ENCODE measurements at regions not wholly inside any gene's neighbourhood (a gene's known extent, or its start where the extent isn't known, plus 50 kb on each side); places are given as distances from the start of the nearest gene placed in this dataset.
"Not testable (repeated sequence)": the region's sequence is repeated elsewhere in the genome, so short reads cannot be mapped to it uniquely, and the experiment has no call there.

DNA sequence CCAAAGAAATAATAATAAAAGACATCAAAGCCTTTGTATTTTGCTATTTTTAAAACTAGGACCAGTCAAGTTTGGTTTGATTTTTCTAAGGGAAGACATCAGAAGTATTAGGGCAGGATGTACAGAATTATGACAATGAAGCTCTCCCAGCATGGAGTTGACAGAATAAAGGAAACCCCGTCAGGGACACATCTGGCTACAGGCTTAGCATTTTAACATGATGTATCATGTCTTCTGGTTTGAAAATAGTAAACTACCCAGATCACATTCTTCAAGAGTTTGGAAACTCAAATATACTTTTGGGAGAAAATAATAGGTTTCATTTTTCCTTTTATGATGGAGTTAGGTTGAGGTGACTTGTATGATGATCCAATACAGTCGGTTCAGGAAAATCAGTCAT is 552.0 kb upstream of the CDH2 start:
- DNase-seq: no peak

DNA sequence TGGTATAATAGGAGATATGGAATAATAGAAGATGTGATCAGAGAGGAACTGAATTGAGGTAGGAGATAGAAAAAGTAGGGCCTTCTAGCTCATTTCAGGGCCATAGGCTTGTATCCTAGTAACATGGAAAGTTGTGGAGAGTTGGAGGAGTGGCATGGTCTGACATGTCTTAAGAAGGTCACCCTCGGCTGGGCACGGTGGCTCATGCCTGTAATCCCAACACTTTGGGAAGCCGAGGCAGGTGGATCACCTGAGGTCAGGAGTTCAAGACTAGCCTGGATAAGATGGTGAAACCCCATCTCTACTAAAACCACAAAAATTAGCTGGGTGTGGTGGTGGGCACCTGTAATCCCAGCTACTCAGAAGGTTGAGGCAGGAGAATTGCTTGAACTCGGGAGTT is 550.3 kb upstream of the CDH2 start:
- not testable (repeated sequence) for DNase-seq

DNA sequence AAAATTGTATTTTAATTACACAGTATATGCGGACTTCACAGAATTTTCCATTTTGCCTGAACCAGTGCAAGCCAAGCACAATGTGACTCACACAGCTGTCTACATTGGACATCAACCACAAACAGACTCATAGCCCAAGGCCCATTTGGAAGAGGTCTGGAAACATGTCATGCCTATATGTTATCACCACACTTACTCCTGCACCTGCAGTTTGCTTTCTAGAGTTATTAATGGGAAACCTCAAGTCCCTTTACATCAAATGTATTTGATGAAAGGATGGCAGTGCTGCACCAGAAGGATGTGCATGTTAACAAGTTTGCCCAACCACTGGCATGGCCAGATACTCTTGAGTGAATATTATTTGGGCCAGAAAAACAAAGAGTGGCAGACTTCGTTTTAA is 548.9 kb upstream of the CDH2 start:
- no peak for DNase-seq

DNA sequence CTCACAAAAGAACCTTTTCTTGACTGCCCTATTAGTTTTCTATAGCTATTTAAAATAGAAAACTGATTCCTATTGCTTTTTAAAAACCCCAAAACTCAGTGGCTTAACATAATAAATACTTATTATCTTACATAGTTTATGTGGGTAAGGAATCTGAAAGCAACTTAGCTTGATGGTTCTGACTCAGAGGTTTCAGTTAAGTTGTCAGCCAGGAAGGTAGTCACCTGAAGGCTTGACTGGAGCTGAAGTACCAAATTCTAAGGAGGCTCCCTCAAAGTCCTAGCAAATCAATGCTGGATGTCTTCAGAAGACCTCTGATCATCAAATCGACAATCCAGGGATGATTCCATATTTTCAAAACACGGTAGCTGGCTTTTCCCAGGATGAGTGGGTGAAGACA is 546.6 kb upstream of the CDH2 start:
- no peak for DNase-seq

DNA sequence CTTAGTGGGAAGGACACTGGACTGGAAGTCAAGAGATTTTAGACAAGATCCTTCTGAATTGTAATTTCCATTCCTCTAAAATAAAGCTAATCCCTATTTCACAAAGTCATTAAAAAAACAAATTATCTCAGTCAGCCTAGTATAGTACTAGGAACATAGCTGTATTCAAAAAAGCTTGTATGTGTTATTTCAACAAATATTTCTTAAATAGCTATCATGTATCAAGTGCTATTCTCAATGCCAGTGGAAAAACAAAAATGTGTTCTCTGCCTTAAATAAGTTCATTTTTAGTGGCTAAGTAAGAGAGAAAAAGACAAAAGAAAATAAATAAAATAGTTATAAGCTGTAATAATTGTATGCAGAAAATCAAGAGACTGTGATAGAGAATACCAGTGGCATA is 541.8 kb upstream of the CDH2 start:
- no peak for DNase-seq

DNA sequence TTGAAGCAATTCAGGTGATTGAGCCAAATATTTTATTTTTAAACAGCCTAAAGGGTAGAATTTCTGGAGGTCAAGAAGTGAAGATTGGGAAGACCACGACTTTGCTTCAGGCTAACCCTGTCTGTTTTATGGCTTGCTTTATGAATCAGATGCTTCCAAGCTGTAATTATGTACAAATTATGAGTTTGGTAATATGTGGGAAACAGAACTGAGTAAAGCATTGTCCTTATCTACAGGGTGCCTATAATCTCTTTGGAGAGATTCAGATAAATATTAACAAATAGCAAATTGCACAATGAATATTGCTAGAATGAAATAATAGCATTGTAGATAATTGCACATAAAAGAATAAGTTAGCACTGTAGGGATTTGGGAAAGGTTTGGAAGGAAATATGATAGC is 539.4 kb upstream of the CDH2 start:
- DNase-seq: no peak

DNA sequence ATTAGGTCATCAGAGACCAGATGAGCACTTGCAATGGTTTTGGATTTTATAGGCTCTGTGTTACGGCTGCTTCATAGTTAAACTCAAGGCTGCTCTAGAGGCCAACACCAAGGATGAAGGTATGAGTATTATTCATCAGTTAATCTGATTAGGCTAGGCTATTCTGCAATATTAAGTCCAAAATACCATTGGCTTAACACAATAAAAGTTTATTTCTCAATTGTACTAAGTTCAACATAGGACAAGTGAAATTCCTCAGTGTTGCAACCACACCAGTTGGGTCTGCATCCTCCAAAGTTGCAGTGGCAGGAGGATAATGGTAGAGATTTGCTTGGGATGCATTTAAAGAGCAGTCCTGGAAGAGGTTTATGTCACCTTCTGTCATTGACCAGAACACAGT is 538.3 kb upstream of the CDH2 start:
- DNase-seq: no peak

DNA sequence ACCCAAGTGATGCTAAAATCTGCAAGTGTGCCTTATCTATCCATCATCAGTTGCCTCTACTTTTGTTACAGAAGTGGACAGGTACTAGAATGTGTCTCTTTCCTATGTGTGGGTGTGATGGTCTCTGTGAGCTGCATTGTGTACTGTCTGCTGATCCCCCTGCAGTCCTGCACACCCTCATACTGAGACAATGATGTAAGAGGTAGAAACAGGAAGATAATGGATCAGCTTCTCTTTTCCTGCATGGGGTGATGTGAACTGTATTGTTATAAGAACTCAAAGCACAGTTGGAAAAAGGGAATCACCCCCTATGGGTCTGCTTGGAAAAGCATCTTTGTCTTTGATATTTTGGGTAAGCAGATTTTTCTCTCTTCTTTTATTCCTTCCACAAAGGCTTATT is 537.6 kb upstream of the CDH2 start:
- no peak for DNase-seq

DNA sequence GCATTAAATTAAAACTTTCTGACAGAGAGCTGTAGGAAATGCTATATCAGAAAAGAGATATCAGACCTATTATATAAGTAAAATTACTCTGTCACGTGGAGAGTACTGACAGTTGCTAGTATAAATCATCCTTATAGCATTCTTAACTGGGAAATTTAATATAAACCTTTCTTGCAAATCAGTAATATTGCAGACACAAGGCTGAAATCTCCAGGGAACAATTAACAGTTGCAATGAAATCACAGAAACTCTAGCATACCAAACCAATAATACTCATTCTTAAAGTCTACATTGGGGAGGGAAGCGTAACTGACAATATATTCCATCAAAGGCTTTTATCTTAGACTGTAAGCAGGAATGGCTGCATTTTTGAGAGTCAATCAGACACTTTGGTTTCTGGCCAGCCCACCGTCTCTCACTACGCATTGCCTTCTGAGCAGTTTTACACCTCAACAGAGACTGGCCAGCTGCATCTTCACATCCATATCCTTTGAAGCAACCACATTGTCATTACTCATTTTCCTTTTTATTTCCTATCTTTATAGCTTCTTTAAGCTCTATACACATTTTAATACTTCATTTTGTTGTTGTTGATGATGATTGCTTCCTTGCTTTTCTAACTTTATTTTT is 536.0 kb upstream of the CDH2 start:
- no peak for DNase-seq

DNA sequence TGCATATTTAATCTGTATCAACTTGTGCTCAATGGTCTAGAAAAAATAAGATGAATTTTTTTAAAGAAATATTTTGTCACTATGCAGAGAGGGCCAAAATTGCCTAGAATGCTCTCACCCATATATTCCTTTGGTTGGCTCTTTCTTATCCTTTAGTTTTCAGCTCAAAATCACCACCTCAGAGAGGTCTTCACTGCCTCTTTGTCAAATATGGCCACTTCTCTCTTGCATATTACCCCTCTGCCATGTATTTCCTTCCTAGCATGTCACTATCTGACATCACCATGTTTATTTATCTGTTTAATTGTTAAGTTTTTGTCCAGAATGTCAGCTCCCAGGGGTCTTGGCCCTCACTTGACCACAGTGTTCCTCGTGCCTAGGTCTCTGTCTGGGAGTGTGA is 535.2 kb upstream of the CDH2 start:
- DNase-seq: no peak

DNA sequence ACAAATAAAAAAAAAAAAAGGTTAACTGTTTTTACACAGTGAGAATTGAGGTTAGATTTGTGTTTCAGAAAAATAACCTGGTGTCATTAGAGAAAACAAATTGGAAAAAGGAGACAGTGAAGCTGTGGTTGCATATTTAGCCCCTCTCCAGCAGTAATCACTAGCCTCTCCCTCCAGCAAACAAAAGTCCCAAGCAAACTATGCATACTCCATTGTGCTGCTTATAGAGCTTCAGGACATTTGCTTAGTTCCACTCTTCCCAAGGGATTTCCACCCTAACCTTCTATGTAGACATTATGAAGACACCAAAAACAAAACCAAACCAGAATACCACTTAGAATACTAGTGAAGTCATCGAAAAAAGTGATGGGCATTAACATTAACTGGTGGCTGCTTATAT is 534.2 kb upstream of the CDH2 start:
- DNase-seq: no peak

DNA sequence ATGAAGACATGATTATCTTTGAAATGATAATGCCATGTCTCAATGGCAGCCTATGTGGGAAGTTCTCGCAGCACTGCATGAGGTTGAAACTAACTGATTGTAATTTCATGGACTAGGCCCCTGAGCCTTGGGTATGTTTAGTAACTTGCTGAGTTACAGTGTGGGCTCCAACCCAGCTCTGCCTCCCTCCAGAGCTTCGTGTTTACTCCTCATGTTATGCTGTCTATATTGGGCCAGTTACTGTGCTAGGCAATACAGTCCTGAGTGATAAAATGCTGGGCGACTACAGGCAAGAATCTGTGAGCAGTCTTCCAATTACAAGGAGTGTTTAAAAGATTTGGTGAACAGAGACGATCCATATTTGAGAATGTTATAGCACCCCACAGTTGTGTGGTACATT is 530.1 kb upstream of the CDH2 start:
- no peak for DNase-seq

DNA sequence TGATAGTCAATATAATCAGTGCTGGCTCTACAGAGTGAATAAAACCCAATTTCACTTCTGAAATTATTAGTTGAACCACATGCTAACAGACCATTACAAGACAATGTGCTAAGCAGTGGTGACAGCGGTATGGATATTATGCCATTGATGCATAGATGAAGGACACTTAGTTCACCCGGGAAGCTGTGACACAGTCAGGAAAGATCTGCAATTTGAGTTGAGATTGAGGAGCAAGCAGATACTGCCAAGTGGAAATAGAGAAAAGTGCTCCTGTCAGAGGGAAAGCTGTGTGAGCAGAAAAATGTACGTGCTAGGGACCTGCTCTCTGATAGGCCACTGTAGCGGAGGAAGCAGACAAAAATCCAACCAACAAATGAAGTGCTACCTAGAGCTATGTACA is 529.5 kb upstream of the CDH2 start:
- no peak for DNase-seq

DNA sequence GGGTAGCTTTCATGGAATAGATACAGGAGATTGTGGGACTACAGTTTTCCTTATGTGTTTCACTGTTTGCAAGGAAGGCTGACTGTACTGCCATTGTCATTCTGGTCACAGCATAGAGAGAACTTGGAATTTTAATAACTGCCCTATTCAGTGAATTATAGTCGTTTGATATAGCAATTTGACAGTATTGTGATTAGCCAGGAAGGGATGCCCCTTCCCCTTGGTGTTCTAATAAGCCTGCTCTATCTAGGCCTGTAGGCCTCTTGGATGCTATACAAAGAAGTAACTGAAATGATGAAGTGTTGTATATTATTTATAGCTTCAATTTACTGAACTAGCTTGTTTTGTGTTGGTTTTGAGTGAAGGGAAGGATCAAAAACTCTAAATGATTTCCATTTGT is 528.6 kb upstream of the CDH2 start:
- DNase-seq: no peak

DNA sequence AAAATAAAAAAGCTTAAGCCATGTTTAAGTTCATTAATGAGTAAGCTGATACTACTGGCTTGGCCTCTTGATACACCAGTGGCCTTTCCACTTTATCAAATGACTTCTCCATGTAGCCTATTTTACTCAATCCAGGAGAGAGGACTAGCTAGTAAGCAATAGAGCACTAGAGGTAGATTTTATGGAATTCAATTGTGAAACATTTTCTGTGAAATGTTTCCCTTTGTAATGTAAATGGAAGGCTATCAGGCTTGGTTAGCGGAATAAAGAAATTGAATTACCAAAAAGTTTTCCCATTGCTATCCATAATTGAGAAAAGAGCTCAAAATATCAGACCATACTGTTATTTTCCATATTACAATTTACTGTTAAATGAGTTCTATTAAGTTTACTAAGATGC is 515.4 kb upstream of the CDH2 start:
- no peak for DNase-seq

DNA sequence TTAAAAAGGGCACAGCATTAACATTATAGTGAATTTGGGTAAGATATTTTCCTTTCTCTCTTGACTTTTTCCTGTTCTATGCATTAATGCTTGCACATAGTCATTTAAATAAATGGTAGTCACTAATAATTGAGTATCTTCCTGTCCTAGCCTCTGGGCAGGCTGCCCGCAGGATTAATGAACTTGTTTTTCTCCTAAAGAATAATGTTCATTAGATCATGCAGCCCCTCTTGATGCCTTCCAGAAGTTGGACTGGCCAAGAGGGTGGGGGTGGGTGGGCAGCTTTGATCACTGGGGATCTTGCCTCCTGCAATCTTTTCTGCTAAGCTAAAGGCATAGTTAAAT is 514.5 kb upstream of the CDH2 start:
- no peak for DNase-seq

DNA sequence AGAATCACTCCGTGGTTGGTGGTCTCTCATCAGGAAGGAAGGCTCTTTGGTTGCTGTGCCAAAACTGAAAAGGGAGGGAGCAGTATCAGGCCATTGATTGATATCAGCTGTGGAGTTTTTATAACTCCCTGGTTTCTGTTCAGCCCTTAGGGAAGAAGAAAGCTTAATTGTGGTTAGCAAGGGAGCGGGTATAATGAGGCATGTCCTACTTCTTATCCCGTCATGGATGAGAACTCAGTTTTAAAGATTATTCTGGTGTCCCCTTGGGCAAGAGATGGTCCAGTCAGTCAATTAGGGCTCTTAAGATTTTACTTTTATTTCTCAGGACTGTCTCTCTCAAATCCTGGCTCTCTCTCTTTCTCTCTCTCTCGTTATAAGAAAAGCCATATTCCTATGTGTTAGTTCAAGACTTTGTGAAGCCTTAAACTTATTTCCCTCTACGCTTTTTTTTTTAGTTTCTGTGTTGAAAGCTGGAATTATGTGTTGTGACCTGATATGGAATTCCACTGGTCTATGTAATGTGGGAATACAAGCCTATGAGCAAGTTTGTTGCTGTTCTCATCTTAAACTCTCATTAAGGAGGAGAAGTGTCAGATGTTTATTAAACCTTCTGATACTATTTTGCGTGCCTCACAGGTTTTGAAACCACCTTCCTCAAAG is 514.0 kb upstream of the CDH2 start:
- no peak for DNase-seq

DNA sequence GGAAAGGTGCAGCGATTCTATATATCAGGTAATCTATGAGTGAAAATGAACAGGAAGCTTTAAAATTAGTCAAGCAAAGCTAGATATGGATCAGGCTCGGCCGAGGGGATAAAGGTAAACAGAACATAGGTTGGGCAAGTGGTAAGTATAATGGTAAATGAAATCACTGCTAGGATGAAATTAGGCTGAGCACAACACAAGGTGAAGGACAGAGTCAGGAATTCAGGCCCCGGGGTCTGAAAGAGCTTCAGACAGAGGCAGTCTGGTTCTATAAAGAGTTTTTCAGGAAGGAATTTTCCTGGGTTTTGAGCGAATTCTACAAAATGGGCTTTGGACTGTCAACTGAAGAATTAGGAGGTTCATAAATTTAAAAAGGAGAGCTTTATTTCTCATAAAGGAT is 513.2 kb upstream of the CDH2 start:
- no peak for DNase-seq

DNA sequence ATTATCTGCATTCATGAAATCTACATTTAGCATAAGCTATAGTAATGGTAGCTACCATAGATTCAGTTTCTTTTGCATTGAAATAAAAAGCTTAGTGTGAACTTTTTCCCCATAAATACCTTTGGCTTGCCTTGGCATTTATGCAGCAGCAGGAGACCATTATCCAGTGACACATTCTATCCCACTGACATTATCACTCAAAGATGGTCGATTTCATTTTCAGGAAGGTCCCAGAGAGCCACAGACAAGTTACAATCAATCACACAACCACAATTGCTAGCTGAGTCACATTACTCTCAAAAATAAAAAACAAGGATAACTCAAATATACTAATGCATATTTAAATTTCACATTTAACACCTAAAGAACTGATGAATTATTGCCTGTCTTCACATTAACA is 512.7 kb upstream of the CDH2 start:
- DNase-seq: no peak

DNA sequence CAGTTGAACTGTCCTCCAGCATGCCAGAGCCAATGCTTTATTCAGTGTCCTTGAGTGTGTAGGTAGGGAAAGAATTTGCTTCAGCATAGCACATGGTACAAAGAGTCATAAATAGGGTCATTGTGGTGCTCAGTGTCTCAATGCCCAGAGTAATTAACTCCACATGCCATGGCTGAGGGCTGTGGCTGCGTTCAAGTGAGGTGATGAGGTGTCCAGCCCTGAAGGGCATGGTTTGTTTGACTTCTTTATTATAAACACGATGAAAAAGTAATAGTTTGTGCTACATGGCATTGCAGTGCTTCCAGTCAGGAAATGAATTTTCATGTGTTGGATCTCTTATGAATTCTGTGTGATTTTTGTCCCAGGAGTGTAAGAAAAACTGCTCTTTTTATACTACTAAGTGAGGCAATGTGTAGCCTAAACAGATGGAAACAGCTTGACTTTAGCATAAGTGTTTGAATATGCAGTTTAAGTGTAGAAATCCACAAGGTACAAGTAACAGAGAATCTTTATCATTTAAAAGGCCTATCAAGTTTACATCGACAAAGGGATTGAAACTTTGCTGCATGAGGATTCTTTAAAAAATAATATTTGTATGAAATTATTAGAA is 507.9 kb upstream of the CDH2 start:
- DNase-seq: no peak

DNA sequence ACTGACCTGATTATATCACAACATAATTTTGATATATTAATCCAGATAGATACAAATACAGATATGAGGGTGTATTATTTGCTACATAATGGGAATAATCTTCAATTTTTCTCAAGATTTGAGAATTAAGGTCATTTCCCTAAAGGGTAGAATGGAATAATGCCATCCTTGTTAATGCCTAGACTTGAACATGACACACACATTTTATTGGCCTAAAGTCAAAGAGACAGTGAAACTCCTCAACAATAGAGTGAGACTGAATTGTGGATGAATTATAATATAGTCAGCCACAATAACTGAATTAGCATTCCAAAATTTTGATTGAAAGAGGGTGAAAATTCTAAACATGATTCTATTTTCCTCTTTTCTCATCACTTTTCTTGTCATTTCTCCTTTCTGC is 506.0 kb upstream of the CDH2 start:
- DNase-seq: no peak

DNA sequence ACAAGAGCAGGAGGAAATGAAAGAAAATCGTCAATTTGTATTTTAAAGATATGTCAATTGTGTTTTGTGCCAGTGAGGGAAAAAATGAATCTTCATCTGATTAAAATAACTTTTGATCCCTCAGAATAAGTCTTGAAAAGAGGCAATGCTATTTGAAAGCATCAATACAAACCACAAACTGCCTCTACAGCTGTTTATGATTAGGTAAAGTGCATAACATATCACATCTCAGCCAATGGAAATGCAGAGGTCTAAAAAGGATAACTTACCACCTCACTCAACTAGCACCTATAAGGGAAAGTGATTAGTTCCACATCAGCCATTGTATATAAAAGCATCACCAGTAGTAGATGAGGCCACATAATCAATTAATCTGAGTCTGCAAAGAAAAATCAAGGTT is 492.2 kb upstream of the CDH2 start:
- no peak for DNase-seq

DNA sequence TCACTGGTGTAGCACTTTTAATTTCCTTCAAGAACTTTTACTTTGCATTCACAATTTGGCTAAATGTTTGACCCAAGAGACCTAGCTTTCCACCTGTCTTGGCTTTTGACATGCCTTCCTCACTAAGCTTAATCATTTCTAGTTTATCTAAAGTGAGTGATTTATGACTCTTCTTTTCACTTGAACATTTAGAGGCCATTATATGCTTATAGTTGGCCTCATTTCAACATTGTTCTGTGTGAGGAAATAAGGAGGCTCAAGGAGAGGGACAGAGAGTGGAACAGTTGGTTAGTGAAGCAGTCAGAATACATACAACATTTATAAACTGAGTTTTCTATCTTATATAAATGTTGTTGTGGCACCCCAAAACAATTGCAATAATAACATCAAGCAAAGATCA is 489.3 kb upstream of the CDH2 start:
- no peak for DNase-seq

DNA sequence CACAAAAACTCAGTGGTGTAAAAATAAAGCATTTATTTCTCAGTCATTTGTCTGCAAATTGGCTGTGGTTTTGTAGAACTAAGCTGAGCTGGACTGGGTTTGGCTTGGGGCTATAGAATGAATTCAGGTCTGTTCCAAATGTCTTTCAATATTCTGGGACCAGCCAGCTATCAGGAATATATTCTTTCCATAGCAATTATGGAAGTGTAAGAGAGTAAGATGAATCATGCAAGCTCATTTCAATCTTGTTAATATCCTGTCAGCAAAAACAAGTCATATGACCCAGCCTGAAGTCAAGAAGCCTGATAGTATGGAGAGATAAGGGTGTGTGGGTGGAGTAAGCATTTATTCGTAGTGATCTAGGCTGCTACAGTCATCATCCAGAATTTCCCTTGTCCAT is 481.0 kb upstream of the CDH2 start:
- DNase-seq: no peak

DNA sequence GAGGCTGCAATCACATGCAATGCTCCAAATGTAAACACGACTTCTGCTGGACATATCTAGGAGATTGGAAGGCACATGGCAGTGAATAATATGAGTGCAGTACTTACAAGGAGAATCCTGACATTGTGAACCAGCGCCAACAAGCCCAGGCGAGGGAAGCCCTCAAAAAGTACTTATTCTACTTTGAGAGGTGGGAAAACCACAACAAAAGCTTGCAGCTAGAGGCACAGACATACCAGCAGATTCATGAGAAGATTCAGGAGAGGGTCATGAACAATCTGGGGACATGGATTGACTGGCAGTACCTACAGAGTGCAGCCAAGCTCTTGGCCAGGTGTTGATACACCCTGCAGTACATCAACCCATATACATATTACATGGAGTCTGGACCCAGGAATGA is 475.7 kb upstream of the CDH2 start:
- no peak for DNase-seq
